ENCODE measurements at regions not wholly inside any gene's neighbourhood (a gene's known extent, or its start where the extent isn't known, plus 50 kb on each side); places are given as distances from the start of the nearest gene placed in this dataset.

DNA sequence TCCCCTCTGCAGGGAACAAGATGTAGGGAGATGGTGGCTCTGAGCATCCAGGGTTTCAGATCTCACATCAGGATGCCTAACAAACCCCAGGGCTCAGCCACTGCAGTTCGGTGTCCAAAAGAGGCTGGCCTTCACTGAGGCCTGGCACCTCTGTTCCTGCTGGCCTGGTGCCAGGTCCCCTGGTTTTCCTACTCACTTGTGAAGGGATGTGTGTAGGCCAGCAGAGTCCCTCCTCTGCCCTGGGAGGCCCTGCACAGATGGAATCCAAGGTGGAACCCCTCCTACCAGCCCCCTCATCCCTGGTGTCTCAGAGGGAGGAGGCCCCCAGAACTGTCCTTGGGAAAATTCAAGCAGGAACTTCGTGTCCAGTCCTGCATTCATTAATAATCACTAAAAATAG is 260.6 kb downstream of the CCSER2 start:
- Histone ChIP-seq H3K36me3 (replicated peaks) (no peaks in the 10 kb centered on the region), H3K4me3 (ENCODE audit: low read depth, low read length) (no peak overlapping the region), H3K27ac (no peak overlapping the region), H3K27me3 (replicated peaks) (no peaks in the 10 kb centered on the region)
- DNase-seq, result no peak
- in situ Hi-C loops (cut with HindIII; ENCODE audit: low pct_ligation_motif_present, low sequenced_read_pairs), result no loop called here
- TF ChIP-seq, protein P1, sequence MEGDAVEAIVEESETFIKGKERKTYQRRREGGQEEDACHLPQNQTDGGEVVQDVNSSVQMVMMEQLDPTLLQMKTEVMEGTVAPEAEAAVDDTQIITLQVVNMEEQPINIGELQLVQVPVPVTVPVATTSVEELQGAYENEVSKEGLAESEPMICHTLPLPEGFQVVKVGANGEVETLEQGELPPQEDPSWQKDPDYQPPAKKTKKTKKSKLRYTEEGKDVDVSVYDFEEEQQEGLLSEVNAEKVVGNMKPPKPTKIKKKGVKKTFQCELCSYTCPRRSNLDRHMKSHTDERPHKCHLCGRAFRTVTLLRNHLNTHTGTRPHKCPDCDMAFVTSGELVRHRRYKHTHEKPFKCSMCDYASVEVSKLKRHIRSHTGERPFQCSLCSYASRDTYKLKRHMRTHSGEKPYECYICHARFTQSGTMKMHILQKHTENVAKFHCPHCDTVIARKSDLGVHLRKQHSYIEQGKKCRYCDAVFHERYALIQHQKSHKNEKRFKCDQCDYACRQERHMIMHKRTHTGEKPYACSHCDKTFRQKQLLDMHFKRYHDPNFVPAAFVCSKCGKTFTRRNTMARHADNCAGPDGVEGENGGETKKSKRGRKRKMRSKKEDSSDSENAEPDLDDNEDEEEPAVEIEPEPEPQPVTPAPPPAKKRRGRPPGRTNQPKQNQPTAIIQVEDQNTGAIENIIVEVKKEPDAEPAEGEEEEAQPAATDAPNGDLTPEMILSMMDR (IDR thresholded peaks at IDR 0.05; ENCODE audit: low read depth, low read length, missing control alignments), result no peak

GRCh38 chr10:84589526-84590205 is 261.3 kb downstream of the CCSER2 start:
- in situ Hi-C loops (cut with HindIII; ENCODE audit: low pct_ligation_motif_present, low sequenced_read_pairs), result no loop called here
- H3K36me3 ChIP-seq (replicated peaks), result no peaks in the 10 kb centered on the region
- DNase-seq, result no peak
- H3K27ac ChIP-seq, result no peak overlapping the region
- H3K4me3 ChIP-seq (ENCODE audit: low read depth, low read length), result no peak overlapping the region
- no peaks in the 10 kb centered on the region for H3K27me3 ChIP-seq (replicated peaks)
- TF ChIP-seq, protein P1 (IDR thresholded peaks at IDR 0.05; ENCODE audit: low read depth, low read length, missing control alignments), result no peak

GRCh38 chr10:84590327-84591193 is 262.2 kb downstream of the CCSER2 start:
- no peaks in the 10 kb centered on the region for H3K27me3 ChIP-seq (replicated peaks)
- TF ChIP-seq, protein P1 (IDR thresholded peaks at IDR 0.05; ENCODE audit: low read depth, low read length, missing control alignments), result no peak
- H3K4me3 ChIP-seq (ENCODE audit: low read depth, low read length), result no peak overlapping the region
- H3K36me3 ChIP-seq (replicated peaks), result no peaks in the 10 kb centered on the region
- in situ Hi-C loops (cut with HindIII; ENCODE audit: low pct_ligation_motif_present, low sequenced_read_pairs), result no loop called here
- no peak overlapping the region for H3K27ac ChIP-seq
- DNase-seq, result no peak

- in situ Hi-C loops (cut with HindIII; ENCODE audit: low pct_ligation_motif_present, low sequenced_read_pairs), result no loop called here
- Histone ChIP-seq H3K27me3 (replicated peaks) (no peaks in the 10 kb centered on the region), H3K27ac (no peak overlapping the region), H3K36me3 (replicated peaks) (no peaks in the 10 kb centered on the region), H3K4me3 (ENCODE audit: low read depth, low read length) (no peak overlapping the region)
- no peak for DNase-seq
- TF ChIP-seq, protein P1 (IDR thresholded peaks at IDR 0.05; ENCODE audit: low read depth, low read length, missing control alignments), result no peak
Measured at GRCh38 chr10:84593506-84593905, 265.1 kb downstream of the CCSER2 start.

- TF ChIP-seq, protein P1 (IDR thresholded peaks at IDR 0.05; ENCODE audit: low read depth, low read length, missing control alignments), result no peak
- H3K27me3 ChIP-seq (replicated peaks), result no peaks in the 10 kb centered on the region
- no peak overlapping the region for H3K27ac ChIP-seq
- H3K36me3 ChIP-seq (replicated peaks), result no peaks in the 10 kb centered on the region
- no peak for DNase-seq
- H3K4me3 ChIP-seq (ENCODE audit: low read depth, low read length), result no peak overlapping the region
- in situ Hi-C loops (cut with HindIII; ENCODE audit: low pct_ligation_motif_present, low sequenced_read_pairs), result no loop called here
Measured at GRCh38 chr10:84596585-84596984, 268.2 kb downstream of the CCSER2 start.
